Astrocyte (in vitro differentiated cells and primary cell): ENCODE measurements at regions not wholly inside any gene's neighbourhood (a gene's known extent, or its start where the extent isn't known, plus 50 kb on each side); places are given as distances from the start of the nearest gene placed in this dataset.

Experiments
- EZH2 ChIP-seq: IDR thresholded peaks from 2 replicates; pipeline ENCODE4 v1.6.1; 2012; ENCODE audit warnings: mild to moderate bottlenecking, low read length, inconsistent platforms; ENCODE audit not compliant: insufficient read depth
- TF ChIP-seq, protein P1 (sequence below): IDR thresholded peaks from 2 replicates; pipeline ENCODE4 v1.5.1; 2011; ENCODE audit warnings: low read depth, mild to moderate bottlenecking, inconsistent platforms, low read length, moderate library complexity; ENCODE audit not compliant: insufficient read depth

DNA sequence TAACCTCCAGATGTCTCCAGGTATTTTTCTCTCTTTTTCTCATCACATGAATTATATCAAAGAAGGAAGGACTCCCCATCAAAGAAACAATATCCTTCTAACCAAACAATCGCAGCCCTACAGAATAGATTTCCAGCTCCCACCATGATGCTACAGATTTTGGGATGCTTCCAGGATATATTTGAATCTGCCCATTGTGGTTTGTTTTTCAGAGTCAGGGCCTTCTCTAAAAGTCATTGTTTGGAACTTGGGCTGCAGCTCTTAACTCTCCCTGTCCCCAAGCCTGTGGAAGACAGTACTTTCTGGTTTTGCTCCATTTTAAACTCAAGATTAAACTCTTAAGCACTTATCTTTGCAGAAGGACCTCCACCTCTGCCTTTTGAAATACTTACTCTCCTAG is 223.2 kb downstream of the PMAIP1 start:
- TF ChIP-seq, protein P1, sequence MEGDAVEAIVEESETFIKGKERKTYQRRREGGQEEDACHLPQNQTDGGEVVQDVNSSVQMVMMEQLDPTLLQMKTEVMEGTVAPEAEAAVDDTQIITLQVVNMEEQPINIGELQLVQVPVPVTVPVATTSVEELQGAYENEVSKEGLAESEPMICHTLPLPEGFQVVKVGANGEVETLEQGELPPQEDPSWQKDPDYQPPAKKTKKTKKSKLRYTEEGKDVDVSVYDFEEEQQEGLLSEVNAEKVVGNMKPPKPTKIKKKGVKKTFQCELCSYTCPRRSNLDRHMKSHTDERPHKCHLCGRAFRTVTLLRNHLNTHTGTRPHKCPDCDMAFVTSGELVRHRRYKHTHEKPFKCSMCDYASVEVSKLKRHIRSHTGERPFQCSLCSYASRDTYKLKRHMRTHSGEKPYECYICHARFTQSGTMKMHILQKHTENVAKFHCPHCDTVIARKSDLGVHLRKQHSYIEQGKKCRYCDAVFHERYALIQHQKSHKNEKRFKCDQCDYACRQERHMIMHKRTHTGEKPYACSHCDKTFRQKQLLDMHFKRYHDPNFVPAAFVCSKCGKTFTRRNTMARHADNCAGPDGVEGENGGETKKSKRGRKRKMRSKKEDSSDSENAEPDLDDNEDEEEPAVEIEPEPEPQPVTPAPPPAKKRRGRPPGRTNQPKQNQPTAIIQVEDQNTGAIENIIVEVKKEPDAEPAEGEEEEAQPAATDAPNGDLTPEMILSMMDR: no peak
- TF ChIP-seq EZH2: no peak
